IMR-90 (cell line): ENCODE measurements at regions not wholly inside any gene's neighbourhood (a gene's known extent, or its start where the extent isn't known, plus 50 kb on each side); places are given as distances from the start of the nearest gene placed in this dataset.

Source experiments
- ATAC-seq: fragments of 200-7000 bp; cut with Tn5 transposase; 2 replicates; pipeline ENCODE4 v1.9.1; 2020; ENCODE audit warnings: low read depth, mild to moderate bottlenecking, moderate library complexity
- BruUV-seq: library from RNA; stranded (reverse); fragments of 400-500 nt; replicated peaks from 2 replicates; lab custom pipeline; 2021; lab: Mats Ljungman, UMichigan
- CTCF ChIA-PET: fragments of 300-600 bp; formaldehyde crosslinking; extraction: SDS; loops from one replicate; lab custom pipeline; 2021; ENCODE audit warnings: antibody characterized with exemption; lab: Yijun Ruan, JAX
- POLR2A ChIA-PET: fragments of 300-600 bp; sonication (Branson Sonifier 250); formaldehyde crosslinking; loops from one replicate; lab custom pipeline; 2022; ENCODE audit warnings: antibody characterized with exemption; ENCODE audit not compliant: unreplicated experiment; lab: Charles Lee
- DNase-seq: peaks from one replicate; pipeline ENCODE4 v3.0.0; 2013
- H2AFZ ChIP-seq: replicated peaks from 2 replicates; pipeline ENCODE3; 2013; ENCODE audit warnings: low read length, mild to moderate bottlenecking; ENCODE audit not compliant: poor library complexity
- H2AK5ac ChIP-seq: 2 replicates; pipeline ENCODE4 v1.6.1; 2013; ENCODE audit warnings: low read depth, low read length, inconsistent platforms
- H2AK9ac ChIP-seq: replicated peaks from 2 replicates; pipeline ENCODE3; 2013; ENCODE audit warnings: mild to moderate bottlenecking, low read depth, low read length, moderate library complexity; ENCODE audit not compliant: poor library complexity
- H2BK120ac ChIP-seq: 2 replicates; pipeline ENCODE4 v1.6.1; 2013; ENCODE audit warnings: low read depth, low read length, inconsistent platforms
- H2BK15ac ChIP-seq: 3 replicates; pipeline ENCODE4 v1.6.1; 2013; ENCODE audit warnings: low read depth, low read length, inconsistent platforms
- H2BK20ac ChIP-seq: 2 replicates; pipeline ENCODE4 v1.6.1; 2013; ENCODE audit warnings: low read depth, mild to moderate bottlenecking, inconsistent platforms, low read length, moderate library complexity
- H2BK5ac ChIP-seq: 2 replicates; pipeline ENCODE4 v1.6.1; 2013; ENCODE audit warnings: mild to moderate bottlenecking, low read depth, low read length, inconsistent platforms; ENCODE audit not compliant: poor library complexity, severe bottlenecking
- H3K14ac ChIP-seq: replicated peaks from 2 replicates; pipeline ENCODE4 v1.6.1; 2013; ENCODE audit warnings: low read depth, low read length, inconsistent platforms
- H3K18ac ChIP-seq: 2 replicates; pipeline ENCODE4 v1.6.1; 2013; ENCODE audit warnings: low read depth, low read length, control low read depth
- H3K23ac ChIP-seq: 2 replicates; pipeline ENCODE4 v1.6.1; 2013; ENCODE audit warnings: low read depth, low read length, inconsistent platforms
- H3K27ac ChIP-seq: 2 replicates; pipeline ENCODE4 v1.5.1; 2013; ENCODE audit warnings: mild to moderate bottlenecking, control low read depth, low read length; ENCODE audit not compliant: insufficient read depth
- H3K27me3 ChIP-seq: 2 replicates; pipeline ENCODE4 v1.6.1; 2013; ENCODE audit warnings: low read length; ENCODE audit not compliant: control insufficient read depth, insufficient read depth
- H3K36me3 ChIP-seq: 2 replicates; pipeline ENCODE4 v1.6.1; 2013; ENCODE audit warnings: low read length, mixed read lengths; ENCODE audit not compliant: control insufficient read depth, insufficient read depth
- H3K4ac ChIP-seq: 2 replicates; pipeline ENCODE4 v1.6.1; 2013; ENCODE audit warnings: low read depth, low read length, inconsistent platforms
- H3K4me1 ChIP-seq: 2 replicates; pipeline ENCODE4 v1.6.1; 2013; ENCODE audit warnings: low read length, mixed read lengths; ENCODE audit not compliant: control insufficient read depth, insufficient read depth
- H3K4me2 ChIP-seq: 2 replicates; pipeline ENCODE4 v1.6.1; 2013; ENCODE audit warnings: low read depth, mild to moderate bottlenecking, control low read depth, low read length, moderate library complexity
- H3K4me3 ChIP-seq: 2 replicates; pipeline ENCODE4 v1.5.1; 2013; ENCODE audit warnings: low read depth, mild to moderate bottlenecking, control low read depth, low read length, moderate library complexity; ENCODE audit not compliant: insufficient read depth
- H3K56ac ChIP-seq: 2 replicates; pipeline ENCODE4 v1.6.1; 2013; ENCODE audit warnings: low read length, inconsistent platforms; ENCODE audit not compliant: insufficient read depth; ENCODE audit errors: extremely low read depth
- H3K79me1 ChIP-seq, 2 experiments: 2 replicates each; pipeline ENCODE4 v1.6.1; 2013; ENCODE audit warnings: low read length in 2 of 2, inconsistent platforms in 1 of 2, low read depth in 1 of 2
- H3K9ac ChIP-seq: 2 replicates; pipeline ENCODE4 v1.6.1; 2013; ENCODE audit warnings: low read depth, low read length, control low read depth
- H3K9me1 ChIP-seq: 2 replicates; pipeline ENCODE4 v1.6.1; 2013; ENCODE audit warnings: low read length, inconsistent platforms; ENCODE audit not compliant: insufficient read depth
- H3K9me3 ChIP-seq: 2 replicates; pipeline ENCODE4 v1.6.1; 2013; ENCODE audit warnings: low read length; ENCODE audit not compliant: control insufficient read depth, insufficient read depth
- H4K20me1 ChIP-seq: 2 replicates; pipeline ENCODE4 v1.6.1; 2013; ENCODE audit warnings: low read length, inconsistent platforms; ENCODE audit not compliant: insufficient read depth
- H4K5ac ChIP-seq: 2 replicates; pipeline ENCODE4 v1.6.1; 2013; ENCODE audit warnings: mild to moderate bottlenecking, low read depth, low read length, control low read depth
- H4K8ac ChIP-seq, 2 experiments: 2 replicates each; pipeline ENCODE4 v1.6.1; 2013; ENCODE audit warnings: low read depth in 2 of 2, low read length in 2 of 2, control low read depth in 1 of 2, inconsistent platforms in 1 of 2
- H4K91ac ChIP-seq: 2 replicates; pipeline ENCODE4 v1.6.1; 2013; ENCODE audit warnings: low read depth, low read length, inconsistent platforms; ENCODE audit not compliant: insufficient read depth
- BHLHE40 ChIP-seq: fragments of 150-350 bp; IDR thresholded peaks from 2 replicates; pipeline ENCODE4 v1.6.1; 2016; ENCODE audit warnings: mild to moderate bottlenecking, low read depth, low read length
- CEBPB ChIP-seq: IDR thresholded peaks from 2 replicates; pipeline ENCODE4 v1.6.1; 2012; ENCODE audit warnings: low read depth, low read length, improper control_type of control experiment
- CHD1 ChIP-seq: IDR thresholded peaks from 2 replicates; pipeline ENCODE4 v1.6.1; 2012; ENCODE audit warnings: low read depth, low read length, improper control_type of control experiment
- FOS ChIP-seq: fragments of 150-350 bp; IDR thresholded peaks from 2 replicates; pipeline ENCODE4 v1.6.1; 2016; ENCODE audit warnings: low read depth, low read length
- NFE2L2 ChIP-seq: fragments of 150-350 bp; IDR thresholded peaks from 2 replicates; pipeline ENCODE4 v1.6.1; 2016; ENCODE audit warnings: low read depth, mild to moderate bottlenecking, low read length
- RAD21 ChIP-seq: IDR thresholded peaks from 2 replicates; pipeline ENCODE4 v1.6.1; 2012; ENCODE audit warnings: low read length, improper control_type of control experiment
- RFX5 ChIP-seq: IDR thresholded peaks from 2 replicates; pipeline ENCODE4 v1.8.0; 2012; ENCODE audit warnings: low read depth, mild to moderate bottlenecking, low read length, moderate library complexity
- WGBS, 2 experiments: methylation state at CpG; one replicate each; pipeline versions ENCODE4 v1.1.5 to v1.1.7; 2013; ENCODE audit warnings: missing lambda C conversion rate in 2 of 2; ENCODE audit not compliant: insufficient read length in 1 of 2; ENCODE audit errors: extremely low coverage in 2 of 2; 5-methylcytosine and 5-hydroxymethylcytosine counted together
- dilution Hi-C: fragments of 300-500 bp; cut with HindIII; formaldehyde crosslinking; loops from one replicate; pipeline ENCODE4 v1.14.3; 2018; ENCODE audit warnings: low sequenced_read_pairs; ENCODE audit not compliant: unreplicated experiment
- in situ Hi-C: fragments of 300-500 bp; cut with MboI; formaldehyde crosslinking; loops from 3 replicates; pipeline ENCODE4 v1.14.3; 2019; ENCODE audit warnings: low sequenced_read_pairs, inconsistent platforms, mixed read lengths
- intact Hi-C: fragments of 100-400 bp; cut with micrococcal nuclease; formaldehyde crosslinking; loops from 2 replicates; pipeline ENCODE4 v1.10.0; 2022
- TF ChIP-seq, protein P1 (sequence below): fragments of 150-350 bp; IDR thresholded peaks from 2 replicates; pipeline ENCODE4 v1.6.1; 2017; ENCODE audit warnings: mild to moderate bottlenecking, antibody characterized with exemption, low read length, low read depth
- TF ChIP-seq, protein P2 (sequence below): fragments of 150-350 bp; IDR thresholded peaks from 2 replicates; pipeline ENCODE4 v1.6.1; 2016; ENCODE audit warnings: low read depth, mild to moderate bottlenecking, low read length, moderate library complexity, borderline replicate concordance

DNA sequence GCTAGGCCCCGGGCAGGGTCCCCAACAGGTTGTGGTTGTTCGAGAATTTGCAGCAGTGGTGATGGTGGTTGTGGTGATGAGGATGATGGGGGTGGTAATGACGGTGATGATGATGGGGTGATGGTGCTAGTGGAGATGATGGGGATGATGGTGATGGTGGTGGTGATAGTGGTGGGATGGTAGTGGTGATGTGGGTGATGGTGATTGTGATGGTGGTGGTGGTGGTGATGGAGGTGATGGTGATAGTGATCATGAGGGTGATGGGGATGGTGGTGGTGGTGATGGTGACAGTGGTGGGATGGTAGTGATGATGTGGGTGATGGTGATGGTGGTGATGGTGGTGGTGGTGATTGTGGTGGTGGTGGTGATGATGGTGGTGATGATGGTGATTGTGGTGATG is 343.3 kb downstream of the SEC14L1 start:
- Histone ChIP-seq H3K9me3 (no peaks in the 10 kb centered on the region), H4K20me1 (peaks cover 98% of the 10 kb centered on the region), H3K4me1 (peaks cover 17% of the 10 kb centered on the region; the same call in 1 of the 2 replicates), H3K18ac (no peak overlapping the region), H2AK9ac (no peak overlapping the region), H2AK5ac (peak overlapping the region; percentile 73; the same call in 1 of the 2 replicates), H3K4me2 (no peak overlapping the region), H2AFZ (peak overlapping the region; percentile 32), H3K27me3 (no peaks in the 10 kb centered on the region), H4K8ac (no peak overlapping the region), H3K9me1 (peaks cover 25% of the 10 kb centered on the region), H3K9ac (no peak overlapping the region), H3K79me1 (peaks cover 33 to 100% of the 10 kb centered on the region in 2 experiments), H3K56ac (no peak overlapping the region), H3K36me3 (peaks cover 49% of the 10 kb centered on the region), H3K23ac (no peak overlapping the region), H3K27ac (no peak overlapping the region), H3K14ac (no peak overlapping the region), H2BK20ac (no peak overlapping the region), H2BK120ac (no peak overlapping the region), H2BK15ac (no peak overlapping the region), H4K5ac (no peak overlapping the region), H2BK5ac (peak overlapping the region; percentile 40), H3K4me3 (no peak overlapping the region), H3K4ac (no peak overlapping the region), H4K91ac (no peak overlapping the region)
- no peak for ATAC-seq
- POLR2A ChIA-PET = no interaction called here
- 84% methylated on average over 2 of the region's 3 CpGs; no CpG with 5 or more reads in 1 of the 2 experiments for WGBS, 2 experiments
- TF ChIP-seq, protein P1, sequence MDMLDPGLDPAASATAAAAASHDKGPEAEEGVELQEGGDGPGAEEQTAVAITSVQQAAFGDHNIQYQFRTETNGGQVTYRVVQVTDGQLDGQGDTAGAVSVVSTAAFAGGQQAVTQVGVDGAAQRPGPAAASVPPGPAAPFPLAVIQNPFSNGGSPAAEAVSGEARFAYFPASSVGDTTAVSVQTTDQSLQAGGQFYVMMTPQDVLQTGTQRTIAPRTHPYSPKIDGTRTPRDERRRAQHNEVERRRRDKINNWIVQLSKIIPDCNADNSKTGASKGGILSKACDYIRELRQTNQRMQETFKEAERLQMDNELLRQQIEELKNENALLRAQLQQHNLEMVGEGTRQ = no peak
- no peak for TF ChIP-seq FOS
- no peak for TF ChIP-seq BHLHE40
- TF ChIP-seq, protein P2, sequence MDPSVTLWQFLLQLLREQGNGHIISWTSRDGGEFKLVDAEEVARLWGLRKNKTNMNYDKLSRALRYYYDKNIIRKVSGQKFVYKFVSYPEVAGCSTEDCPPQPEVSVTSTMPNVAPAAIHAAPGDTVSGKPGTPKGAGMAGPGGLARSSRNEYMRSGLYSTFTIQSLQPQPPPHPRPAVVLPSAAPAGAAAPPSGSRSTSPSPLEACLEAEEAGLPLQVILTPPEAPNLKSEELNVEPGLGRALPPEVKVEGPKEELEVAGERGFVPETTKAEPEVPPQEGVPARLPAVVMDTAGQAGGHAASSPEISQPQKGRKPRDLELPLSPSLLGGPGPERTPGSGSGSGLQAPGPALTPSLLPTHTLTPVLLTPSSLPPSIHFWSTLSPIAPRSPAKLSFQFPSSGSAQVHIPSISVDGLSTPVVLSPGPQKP = no peak
- no peak for TF ChIP-seq CEBPB
- no peak for TF ChIP-seq RFX5
- no peak for TF ChIP-seq RAD21
- no peak for TF ChIP-seq NFE2L2
- no peak for TF ChIP-seq CHD1
- intact Hi-C loops = no loop called here
- dilution Hi-C loops = no loop called here
- CTCF ChIA-PET = no interaction called here
- no TSS peak for BruUV-seq
- DNase-seq = no peak
- in situ Hi-C loops = no loop called here
